CD4-positive, alpha-beta T cell (primary cell): ENCODE measurements at regions not wholly inside any gene's neighbourhood (a gene's known extent, or its start where the extent isn't known, plus 50 kb on each side); places are given as distances from the start of the nearest gene placed in this dataset.

Experiments used
- ATAC-seq: fragments of 200-7000 bp; cut with Tn5 transposase; one replicate; pipeline ENCODE4 v1.10.0; 2022; ENCODE audit warnings: mild to moderate bottlenecking; ENCODE audit not compliant: poor library complexity
- CTCF ChIA-PET: fragments of 350-600 bp; sonication (Branson Sonifier 250); formaldehyde crosslinking; loops from one replicate; lab custom pipeline; 2021; ENCODE audit warnings: antibody characterized with exemption, inconsistent platforms; lab: Charles Lee
- POLR2A ChIA-PET: fragments of 350-600 bp; sonication (Branson Sonifier 250); formaldehyde crosslinking; loops from one replicate; lab custom pipeline; 2021; ENCODE audit warnings: antibody characterized with exemption, inconsistent platforms; lab: Charles Lee
- DNase-seq, 14 experiments: peaks; one replicate each; pipeline ENCODE4 v3.0.0-alpha.2; 2013 to 2020; ENCODE audit warnings: mixed read lengths in 2 of 14
- H3K27ac ChIP-seq, 2 donors: one replicate each; pipeline versions ENCODE4 v1.5.1 to v1.7.0; 2013; ENCODE audit warnings: low read length in 2 of 2, low read depth in 1 of 2, mild to moderate bottlenecking in 1 of 2
- H3K27me3 ChIP-seq, 2 experiments: 1 replicate in 1 of 2; 2 replicates in 1 of 2; pipeline versions ENCODE4 v1.6.1 to v1.7.0; 2013; ENCODE audit warnings: low read length in 2 of 2, control low read depth in 1 of 2, mild to moderate bottlenecking in 1 of 2, moderate library complexity in 1 of 2; ENCODE audit not compliant: insufficient read depth in 2 of 2, control insufficient read depth in 1 of 2
- H3K36me3 ChIP-seq: one replicate; pipeline ENCODE4 v1.6.1; 2013; ENCODE audit warnings: low read length, control low read depth; ENCODE audit not compliant: insufficient read depth
- H3K4me1 ChIP-seq: one replicate; pipeline ENCODE4 v1.6.1; 2013; ENCODE audit warnings: low read length, control low read depth; ENCODE audit not compliant: insufficient read depth
- H3K4me3 ChIP-seq: one replicate; pipeline ENCODE4 v1.5.1; 2013; ENCODE audit warnings: mild to moderate bottlenecking, low read length, moderate library complexity
- H3K9me3 ChIP-seq, 2 experiments: 1 replicate in 1 of 2; 2 replicates in 1 of 2; pipeline versions ENCODE4 v1.6.1 to v1.7.0; 2013; ENCODE audit warnings: low read length in 2 of 2, mild to moderate bottlenecking in 2 of 2, control low read depth in 1 of 2, moderate library complexity in 1 of 2; ENCODE audit not compliant: control insufficient read depth in 1 of 2, insufficient read depth in 1 of 2
- H3K27ac Mint-ChIP-seq: one replicate; pipeline ENCODE4 v1.8.0; 2020; ENCODE audit warnings: mixed read lengths
- H3K27me3 Mint-ChIP-seq: one replicate; pipeline ENCODE4 v1.8.0; 2021; ENCODE audit warnings: mixed read lengths
- H3K36me3 Mint-ChIP-seq: one replicate; pipeline ENCODE4 v1.8.0; 2021; ENCODE audit warnings: low read depth, mixed read lengths
- H3K4me1 Mint-ChIP-seq: one replicate; pipeline ENCODE4 v1.8.0; 2021; ENCODE audit warnings: low read depth, mixed read lengths
- H3K4me3 Mint-ChIP-seq: one replicate; pipeline ENCODE4 v1.8.0; 2020; ENCODE audit warnings: mild to moderate bottlenecking, mixed read lengths
- H3K9me3 Mint-ChIP-seq: one replicate; pipeline ENCODE4 v1.8.0; 2020; ENCODE audit warnings: mixed read lengths
- CTCF ChIP-seq: fragments of 200-600 bp; IDR thresholded peaks from one replicate; pipeline ENCODE4 v1.8.0; 2022; ENCODE audit warnings: antibody characterized with exemption, mild to moderate bottlenecking
- intact Hi-C, 2 experiments: fragments of 100-400 bp; cut with DNase I in 1 of 2; cut with micrococcal nuclease in 1 of 2; formaldehyde crosslinking; loops; one replicate each; pipeline versions ENCODE4 v1.15.1 to v1.9.0; 2023 to 2025; cut with DNase I, micrococcal nuclease

GRCh38 chr6:8829796-8830195, 394.5 kb upstream of the SLC35B3 start:
- Mint-ChIP-seq H3K36me3 (no peaks in the 10 kb centered on the region), H3K4me3 (no peak overlapping the region), H3K9me3 (peaks cover 6% of the 10 kb centered on the region), H3K4me1 (no peaks in the 10 kb centered on the region), H3K27me3 (no peaks in the 10 kb centered on the region), H3K27ac (no peak overlapping the region)
- no peak overlapping the region for H3K4me3 ChIP-seq
- ChIA-PET CTCF (no interaction called here), POLR2A (no interaction called here)
- H3K9me3 ChIP-seq: no peaks in the 10 kb centered on the region
- H3K4me1 ChIP-seq: no peaks in the 10 kb centered on the region
- intact Hi-C loops: no loop called here
- TF ChIP-seq CTCF: no peak
- no peaks in the 10 kb centered on the region for H3K36me3 ChIP-seq
- H3K27me3 ChIP-seq: no peaks in the 10 kb centered on the region
- no peak for DNase-seq
- no peak overlapping the region for H3K27ac ChIP-seq
- no peak for ATAC-seq

- no peaks in the 10 kb centered on the region for H3K4me1 ChIP-seq
- Mint-ChIP-seq H3K4me3 (no peak overlapping the region), H3K4me1 (no peaks in the 10 kb centered on the region), H3K36me3 (no peaks in the 10 kb centered on the region), H3K27me3 (no peaks in the 10 kb centered on the region), H3K9me3 (peaks cover 6% of the 10 kb centered on the region), H3K27ac (no peak overlapping the region)
- H3K36me3 ChIP-seq: no peaks in the 10 kb centered on the region
- ATAC-seq (no peak), DNase-seq (no peak)
- CTCF ChIA-PET: no interaction called here
- H3K4me3 ChIP-seq: no peak overlapping the region
- POLR2A ChIA-PET: no interaction called here
- no peaks in the 10 kb centered on the region for H3K27me3 ChIP-seq
- intact Hi-C loops: no loop called here
- H3K9me3 ChIP-seq: no peaks in the 10 kb centered on the region
- no peak for TF ChIP-seq CTCF
- H3K27ac ChIP-seq: no peak overlapping the region
These were observed 394.0 kb upstream of the SLC35B3 start for GRCh38 chr6:8829296-8829695.

- H3K27me3 Mint-ChIP-seq: no peaks in the 10 kb centered on the region
- ChIA-PET POLR2A (no interaction called here), CTCF (no interaction called here)
- Histone ChIP-seq H3K4me1 (no peaks in the 10 kb centered on the region), H3K27me3 (no peaks in the 10 kb centered on the region), H3K36me3 (no peaks in the 10 kb centered on the region), H3K4me3 (no peak overlapping the region), H3K9me3 (no peaks in the 10 kb centered on the region), H3K27ac (no peak overlapping the region)
- DNase-seq: no peak
- H3K4me1 Mint-ChIP-seq: no peaks in the 10 kb centered on the region
- peaks cover 6% of the 10 kb centered on the region for H3K9me3 Mint-ChIP-seq
- H3K27ac Mint-ChIP-seq: no peak overlapping the region
- no peak overlapping the region for H3K4me3 Mint-ChIP-seq
- H3K36me3 Mint-ChIP-seq: no peaks in the 10 kb centered on the region
- no peak for ATAC-seq
- TF ChIP-seq CTCF: no peak
- intact Hi-C loops: no loop called here
These were observed 393.0 kb upstream of the SLC35B3 start for GRCh38 chr6:8828376-8828775.
